C1 segment of cervical spinal cord (tissue), 14 donors: ENCODE measurements at regions not wholly inside any gene's neighbourhood (a gene's known extent, or its start where the extent isn't known, plus 50 kb on each side); places are given as distances from the start of the nearest gene placed in this dataset.
"Not testable (repeated sequence)": the region's sequence is repeated elsewhere in the genome, so short reads cannot be mapped to it uniquely, and the experiment has no call there.

ENCODE experiments used
- DNase-seq, 14 donors: peaks; one replicate each; lab custom pipeline; 2025; lab: John Stamatoyannopoulos, UW

- DNase-seq = no peak
These were observed 179.0 kb upstream of the TSHZ3 start for GRCh38 chr19:31528261-31528660.

- DNase-seq = no peak
These were observed 179.9 kb upstream of the TSHZ3 start for GRCh38 chr19:31529121-31529520.

- DNase-seq = no peak
These were observed 181.5 kb upstream of the TSHZ3 start for GRCh38 chr19:31530781-31531180.

- no peak for DNase-seq
These were observed 182.1 kb upstream of the TSHZ3 start for GRCh38 chr19:31531326-31531725.

GRCh38 chr19:31532034-31532433 is 182.8 kb upstream of the TSHZ3 start:
- no peak for DNase-seq

GRCh38 chr19:31533114-31533513 is 183.9 kb upstream of the TSHZ3 start:
- no peak for DNase-seq

- no peak for DNase-seq
These were observed 185.0 kb upstream of the TSHZ3 start for GRCh38 chr19:31534231-31534630.

- DNase-seq = no peak
These were observed 185.8 kb upstream of the TSHZ3 start for GRCh38 chr19:31534786-31535657.

- no peak for DNase-seq
These were observed 186.6 kb upstream of the TSHZ3 start for GRCh38 chr19:31535691-31536460.

- DNase-seq = no peak
These were observed 187.9 kb upstream of the TSHZ3 start for GRCh38 chr19:31537136-31537535.

GRCh38 chr19:31537902-31538301 is 188.7 kb upstream of the TSHZ3 start:
- DNase-seq = not testable (repeated sequence)

GRCh38 chr19:31538879-31539278 is 189.6 kb upstream of the TSHZ3 start:
- no peak for DNase-seq

- no peak for DNase-seq
These were observed 190.2 kb upstream of the TSHZ3 start for GRCh38 chr19:31539386-31539785.

GRCh38 chr19:31541396-31541795 is 192.2 kb upstream of the TSHZ3 start:
- DNase-seq = no peak

GRCh38 chr19:31543456-31543855 is 194.2 kb upstream of the TSHZ3 start:
- DNase-seq = no peak

GRCh38 chr19:31545777-31546176 is 196.5 kb upstream of the TSHZ3 start:
- no peak for DNase-seq

GRCh38 chr19:31546205-31546960 is 197.1 kb upstream of the TSHZ3 start:
- DNase-seq = no peak

GRCh38 chr19:31548941-31549340 is 199.7 kb upstream of the TSHZ3 start:
- DNase-seq = peak in 1 of 14 donors; percentile 2

- no peak for DNase-seq
These were observed 204.0 kb upstream of the TSHZ3 start for GRCh38 chr19:31553112-31553845.

- DNase-seq = no peak
These were observed 204.6 kb upstream of the TSHZ3 start for GRCh38 chr19:31553846-31554215.

GRCh38 chr19:31554360-31554759 is 205.1 kb upstream of the TSHZ3 start:
- DNase-seq = no peak
